ENCODE measurements at regions not wholly inside any gene's neighbourhood (a gene's known extent, or its start where the extent isn't known, plus 50 kb on each side); places are given as distances from the start of the nearest gene placed in this dataset.
"Not testable (repeated sequence)": the region's sequence is repeated elsewhere in the genome, so short reads cannot be mapped to it uniquely, and the experiment has no call there.

- H3K27me3 ChIP-seq (ENCODE audit: insufficient read depth, low read depth): no peaks in the 10 kb centered on the region
- no peaks in the 10 kb centered on the region for H3K79me2 ChIP-seq (ENCODE audit: insufficient read depth, low read depth)
- H3K36me3 ChIP-seq (ENCODE audit: insufficient read depth): no peaks in the 10 kb centered on the region
- no peak overlapping the region for H3K27ac ChIP-seq
- TF ChIP-seq CTCF (conservative IDR thresholded peaks at IDR 0.05; ENCODE audit: low read depth, low read length): no peak
- no peak overlapping the region for H3K4me2 ChIP-seq
- no peak overlapping the region for H3K4me3 ChIP-seq (IDR thresholded peaks at IDR 0.05; ENCODE audit: insufficient read depth, low read depth, low read length)
- H3K4me1 ChIP-seq (ENCODE audit: low read depth, poor library complexity, severe bottlenecking): no peaks in the 10 kb centered on the region
- H3K9ac ChIP-seq: no peak overlapping the region
- H4K20me1 ChIP-seq (ENCODE audit: insufficient read depth): no peaks in the 10 kb centered on the region
- H2AFZ ChIP-seq (ENCODE audit: low read depth): no peak overlapping the region
Measured at GRCh38 chr3:24565053-24565452, 70.4 kb upstream of the THRB start.

GRCh38 chr3:24565656-24566055 is 71.0 kb upstream of the THRB start:
- Histone ChIP-seq H3K4me2 (no peak overlapping the region), H3K9ac (no peak overlapping the region), H3K4me1 (ENCODE audit: low read depth, poor library complexity, severe bottlenecking) (no peaks in the 10 kb centered on the region), H3K4me3 (IDR thresholded peaks at IDR 0.05; ENCODE audit: insufficient read depth, low read depth, low read length) (no peak overlapping the region), H4K20me1 (ENCODE audit: insufficient read depth) (no peaks in the 10 kb centered on the region), H3K79me2 (ENCODE audit: insufficient read depth, low read depth) (no peaks in the 10 kb centered on the region), H3K36me3 (ENCODE audit: insufficient read depth) (no peaks in the 10 kb centered on the region), H2AFZ (ENCODE audit: low read depth) (no peak overlapping the region), H3K27ac (no peak overlapping the region), H3K27me3 (ENCODE audit: insufficient read depth, low read depth) (no peaks in the 10 kb centered on the region)
- TF ChIP-seq CTCF (conservative IDR thresholded peaks at IDR 0.05; ENCODE audit: low read depth, low read length): no peak

GRCh38 chr3:24566927-24567326 is 72.3 kb upstream of the THRB start:
- Histone ChIP-seq H2AFZ (ENCODE audit: low read depth) (no peak overlapping the region), H3K4me3 (IDR thresholded peaks at IDR 0.05; ENCODE audit: insufficient read depth, low read depth, low read length) (no peak overlapping the region), H3K27ac (no peak overlapping the region), H3K4me2 (no peak overlapping the region), H4K20me1 (ENCODE audit: insufficient read depth) (no peaks in the 10 kb centered on the region), H3K79me2 (ENCODE audit: insufficient read depth, low read depth) (no peaks in the 10 kb centered on the region), H3K27me3 (ENCODE audit: insufficient read depth, low read depth) (no peaks in the 10 kb centered on the region), H3K9ac (no peak overlapping the region), H3K4me1 (ENCODE audit: low read depth, poor library complexity, severe bottlenecking) (no peaks in the 10 kb centered on the region), H3K36me3 (ENCODE audit: insufficient read depth) (no peaks in the 10 kb centered on the region)
- no peak for TF ChIP-seq CTCF (conservative IDR thresholded peaks at IDR 0.05; ENCODE audit: low read depth, low read length)

GRCh38 chr3:24572409-24572808 is 77.8 kb upstream of the THRB start:
- H3K9ac ChIP-seq; H2AFZ ChIP-seq (ENCODE audit: low read depth); H3K4me1 ChIP-seq (ENCODE audit: low read depth, poor library complexity, severe bottlenecking); H3K36me3 ChIP-seq (ENCODE audit: insufficient read depth); H3K27me3 ChIP-seq (ENCODE audit: insufficient read depth, low read depth); H3K79me2 ChIP-seq (ENCODE audit: insufficient read depth, low read depth); H3K27ac ChIP-seq; H4K20me1 ChIP-seq (ENCODE audit: insufficient read depth); H3K4me3 ChIP-seq (IDR thresholded peaks at IDR 0.05; ENCODE audit: insufficient read depth, low read depth, low read length); H3K4me2 ChIP-seq: not testable (repeated sequence)

- H3K9ac ChIP-seq: no peak overlapping the region
- no peak overlapping the region for H3K4me2 ChIP-seq
- no peaks in the 10 kb centered on the region for H4K20me1 ChIP-seq (ENCODE audit: insufficient read depth)
- no peaks in the 10 kb centered on the region for H3K79me2 ChIP-seq (ENCODE audit: insufficient read depth, low read depth)
- no peak for TF ChIP-seq CTCF (conservative IDR thresholded peaks at IDR 0.05; ENCODE audit: low read depth, low read length)
- no peaks in the 10 kb centered on the region for H3K27me3 ChIP-seq (ENCODE audit: insufficient read depth, low read depth)
- no peak overlapping the region for H3K4me3 ChIP-seq (IDR thresholded peaks at IDR 0.05; ENCODE audit: insufficient read depth, low read depth, low read length)
- no peaks in the 10 kb centered on the region for H3K36me3 ChIP-seq (ENCODE audit: insufficient read depth)
- H2AFZ ChIP-seq (ENCODE audit: low read depth): no peak overlapping the region
- no peaks in the 10 kb centered on the region for H3K4me1 ChIP-seq (ENCODE audit: low read depth, poor library complexity, severe bottlenecking)
- no peak overlapping the region for H3K27ac ChIP-seq
Measured at GRCh38 chr3:24573576-24573975, 78.9 kb upstream of the THRB start.

Measured in KMS-11 (cell line).